Activated gamma-delta T cell treated with Interleukin-2 at 50 U/mL for 16 hours (primary cell): ENCODE measurements at regions not wholly inside any gene's neighbourhood (a gene's known extent, or its start where the extent isn't known, plus 50 kb on each side); places are given as distances from the start of the nearest gene placed in this dataset.
A peak's percentile ranks its signal among the peaks of the same experiment; 100 is the strongest.
"Not testable (repeated sequence)": the region's sequence is repeated elsewhere in the genome, so short reads cannot be mapped to it uniquely, and the experiment has no call there.

ENCODE experiments used
- DNase-seq: peaks from one replicate; pipeline ENCODE4 v3.0.0-alpha.2; 2020

GRCh38 chr14:81971911-81972310 is 438.3 kb upstream of the SEL1L start:
- no peak for DNase-seq

- no peak for DNase-seq
Measured at GRCh38 chr14:81972601-81973000, 438.9 kb upstream of the SEL1L start.

GRCh38 chr14:81974543-81974942 is 440.9 kb upstream of the SEL1L start:
- DNase-seq = no peak

- DNase-seq = no peak
Measured at GRCh38 chr14:81980601-81981306, 447.1 kb upstream of the SEL1L start.

- DNase-seq = no peak
Measured at GRCh38 chr14:81981307-81981675, 447.6 kb upstream of the SEL1L start.

- DNase-seq = no peak
Measured at GRCh38 chr14:81982046-81982445, 448.4 kb upstream of the SEL1L start.

- DNase-seq = no peak
Measured at GRCh38 chr14:81986005-81986404, 452.4 kb upstream of the SEL1L start.

- no peak for DNase-seq
Measured at GRCh38 chr14:81989211-81989610, 455.6 kb upstream of the SEL1L start.

- DNase-seq = peak; percentile 6
Measured at GRCh38 chr14:81990312-81990761, 456.7 kb upstream of the SEL1L start.

- no peak for DNase-seq
Measured at GRCh38 chr14:81991998-81992397, 458.3 kb upstream of the SEL1L start.

GRCh38 chr14:81993432-81993831 is 459.8 kb upstream of the SEL1L start:
- no peak for DNase-seq

- DNase-seq = no peak
Measured at GRCh38 chr14:82003426-82003825, 469.8 kb upstream of the SEL1L start.

- DNase-seq = no peak
Measured at GRCh38 chr14:82009076-82009475, 475.4 kb upstream of the SEL1L start.

- no peak for DNase-seq
Measured at GRCh38 chr14:82009993-82010392, 476.3 kb upstream of the SEL1L start.

GRCh38 chr14:82011460-82011859 is 477.8 kb upstream of the SEL1L start:
- no peak for DNase-seq

GRCh38 chr14:82029038-82029437 is 495.4 kb upstream of the SEL1L start:
- DNase-seq = no peak

- DNase-seq = no peak
Measured at GRCh38 chr14:82035397-82035796, 501.7 kb upstream of the SEL1L start.

- DNase-seq = not testable (repeated sequence)
Measured at GRCh38 chr14:82038066-82038465, 504.4 kb upstream of the SEL1L start.

- no peak for DNase-seq
Measured at GRCh38 chr14:82045339-82045738, 511.7 kb upstream of the SEL1L start.

GRCh38 chr14:82046512-82047226 is 513.0 kb upstream of the SEL1L start:
- DNase-seq = no peak

- no peak for DNase-seq
Measured at GRCh38 chr14:82047777-82048470, 514.3 kb upstream of the SEL1L start.

- no peak for DNase-seq
Measured at GRCh38 chr14:82052778-82053177, 519.1 kb upstream of the SEL1L start.

- DNase-seq = no peak
Measured at GRCh38 chr14:82055515-82056115, 522.0 kb upstream of the SEL1L start.

- no peak for DNase-seq
Measured at GRCh38 chr14:82060219-82060618, 526.6 kb upstream of the SEL1L start.
